HepG2 (cell line): ENCODE measurements at regions not wholly inside any gene's neighbourhood (a gene's known extent, or its start where the extent isn't known, plus 50 kb on each side); places are given as distances from the start of the nearest gene placed in this dataset.

Source experiments
- ATAC-seq: fragments of 200-7000 bp; cut with Tn5 transposase; 3 replicates; pipeline ENCODE4 v1.9.1; 2020; ENCODE audit warnings: mild to moderate bottlenecking, moderate library complexity
- BruUV-seq: library from RNA; stranded (reverse); fragments of 400-500 nt; replicated peaks from 2 replicates; lab custom pipeline; 2021; lab: Mats Ljungman, UMichigan
- CTCF ChIA-PET: fragments of 300-600 bp; formaldehyde crosslinking; extraction: SDS; loops from one replicate; lab custom pipeline; 2021; ENCODE audit warnings: low total read pairs, inconsistent platforms, low intra/inter-chr PET ratio; lab: Yijun Ruan, JAX
- POLR2A ChIA-PET: fragments of 350-600 bp; sonication (Branson Sonifier 250); formaldehyde crosslinking; loops from one replicate; lab custom pipeline; 2020; ENCODE audit warnings: antibody characterized with exemption, inconsistent platforms; lab: Yijun Ruan, JAX
- DNase-seq: peaks from one replicate; pipeline ENCODE4 v3.0.0-alpha.2; 2015; ENCODE audit warnings: low spot score
- FAIRE-seq: peaks from 3 replicates; lab custom pipeline; 2011; peaks lifted over from hg19 to GRCh38; lab: Jason Lieb, UNC
- H2AFZ ChIP-seq: one replicate; pipeline ENCODE4 v1.6.1; 2011; ENCODE audit warnings: low read length, inconsistent platforms
- H3K27ac ChIP-seq: fragments of 300-600 bp; 3 replicates; pipeline ENCODE4 v1.8.0; 2011; ENCODE audit warnings: mixed run types, mild to moderate bottlenecking, mixed read lengths, low read length, inconsistent platforms; ENCODE audit not compliant: insufficient read depth; ENCODE audit errors: extremely low read length
- H3K27me3 ChIP-seq, 2 experiments: fragments of 200-600 bp in 1 of 2; 2 replicates in 1 of 2; 3 replicates in 1 of 2; pipeline versions ENCODE4 v1.6.0 to v1.8.0; 2011; ENCODE audit warnings: low read length in 2 of 2, mild to moderate bottlenecking in 2 of 2, moderate library complexity in 2 of 2, inconsistent platforms in 1 of 2; ENCODE audit not compliant: insufficient read depth in 2 of 2, control insufficient read depth in 1 of 2
- H3K36me3 ChIP-seq, 2 experiments: fragments of 200-600 bp in 1 of 2; replicated peaks in 1 of 2; 2 replicates in 1 of 2; 3 replicates in 1 of 2; pipeline versions ENCODE4 v1.5.1 to v1.8.0; 2011; ENCODE audit warnings: low read length in 2 of 2, inconsistent platforms in 1 of 2; ENCODE audit not compliant: insufficient read depth in 2 of 2, control insufficient read depth in 1 of 2
- H3K4me1 ChIP-seq: 2 replicates; pipeline ENCODE4 v1.5.1; 2012; ENCODE audit warnings: low read length, inconsistent platforms; ENCODE audit not compliant: insufficient read depth
- H3K4me2 ChIP-seq: 2 replicates; pipeline ENCODE4 v1.6.0; 2011; ENCODE audit warnings: low read depth, low read length, inconsistent platforms
- H3K4me3 ChIP-seq, 3 experiments: fragments of 200-600 bp in 1 of 3; sonication (generic), shearing (Covaris generic) in 1 of 3; replicated peaks in 1 of 3; 2 replicates each; pipeline ENCODE4 v1.5.1; 2011 to 2016; ENCODE audit warnings: low read length in 3 of 3, inconsistent platforms in 2 of 3, low read depth in 2 of 3, mild to moderate bottlenecking in 2 of 3, control low read depth in 1 of 3, mixed read lengths in 1 of 3; ENCODE audit not compliant: insufficient read depth in 1 of 3
- H3K79me2 ChIP-seq: one replicate; pipeline ENCODE4 v1.6.1; 2011; ENCODE audit warnings: low read length, inconsistent platforms; ENCODE audit not compliant: insufficient read depth
- H3K9ac ChIP-seq: 2 replicates; pipeline ENCODE4 v1.6.0; 2011; ENCODE audit warnings: mild to moderate bottlenecking, low read depth, low read length, inconsistent platforms; ENCODE audit not compliant: insufficient read depth
- H3K9me3 ChIP-seq: 2 replicates; pipeline ENCODE4 v1.5.1; 2012; ENCODE audit warnings: mild to moderate bottlenecking, low read length
- H4K20me1 ChIP-seq: 2 replicates; pipeline ENCODE4 v1.6.0; 2011; ENCODE audit warnings: inconsistent platforms, mild to moderate bottlenecking, low read length, moderate library complexity; ENCODE audit not compliant: insufficient read depth
- GZF1 ChIP-seq: sonication (generic); formaldehyde crosslinking; IDR thresholded peaks from 2 replicates; pipeline ENCODE4 v1.5.1; 2020; ENCODE audit warnings: mild to moderate bottlenecking, missing genetic modification reagents
- MAFF ChIP-seq: IDR thresholded peaks from 2 replicates; pipeline ENCODE4 v1.6.1; 2011; ENCODE audit warnings: low read depth, low read length, improper control_type of control experiment
- NFIB ChIP-seq: sonication (generic); formaldehyde crosslinking; IDR thresholded peaks from 2 replicates; pipeline ENCODE4 v1.9.0; 2021; ENCODE audit warnings: missing genetic modification reagents, mild to moderate bottlenecking, borderline replicate concordance
- REPIN1 ChIP-seq: sonication (generic); formaldehyde crosslinking; IDR thresholded peaks from 2 replicates; pipeline ENCODE4 v1.8.0; 2022; ENCODE audit warnings: missing genetic modification reagents, low read depth, mild to moderate bottlenecking, borderline replicate concordance
- SIN3B ChIP-seq: fragments of 150-350 bp; IDR thresholded peaks from 2 replicates; pipeline ENCODE4 v1.6.1; 2014; ENCODE audit warnings: low read length
- SMARCE1 ChIP-seq: fragments of 450-650 bp; IDR thresholded peaks from 2 replicates; pipeline ENCODE4 v1.6.1; 2017; ENCODE audit warnings: borderline replicate concordance
- ZFY ChIP-seq: sonication (generic); formaldehyde crosslinking; IDR thresholded peaks from 2 replicates; pipeline ENCODE4 v1.4.0; 2020; ENCODE audit warnings: missing genetic modification reagents
- ZNF441 ChIP-seq: sonication (generic); formaldehyde crosslinking; IDR thresholded peaks from 2 replicates; pipeline ENCODE4 v1.7.0; 2021; ENCODE audit warnings: missing genetic modification reagents, borderline replicate concordance
- ZNF775 ChIP-seq: sonication (generic); formaldehyde crosslinking; IDR thresholded peaks from 2 replicates; pipeline ENCODE4 v1.4.0; 2020; ENCODE audit warnings: missing genetic modification reagents, mild to moderate bottlenecking, moderate library complexity, borderline replicate concordance
- ZSCAN22 ChIP-seq: sonication (generic); formaldehyde crosslinking; IDR thresholded peaks from 2 replicates; pipeline ENCODE4 v1.4.0; 2020; ENCODE audit warnings: mild to moderate bottlenecking, missing genetic modification reagents
- WGBS: methylation state at CpG from one replicate; pipeline ENCODE4 v1.1.6; 2017; ENCODE audit warnings: low lambda C conversion rate; 5-methylcytosine and 5-hydroxymethylcytosine counted together
- in situ Hi-C: cut with HindIII; loops from 2 replicates; pipeline ENCODE4 v1.10.0; 2017; ENCODE audit warnings: low pct_unique_long_range_greater_than_20kb; ENCODE audit not compliant: extremely low pct_ligation_motif_present
- intact Hi-C: fragments of 100-400 bp; cut with micrococcal nuclease; formaldehyde crosslinking; loops from one replicate; pipeline ENCODE4 v1.10.0; 2022; ENCODE audit not compliant: unreplicated experiment
- TF ChIP-seq, protein P1 (sequence below): sonication (generic); formaldehyde crosslinking; conservative IDR thresholded peaks from 2 replicates; pipeline ENCODE4 v1.4.0; 2020; ENCODE audit warnings: missing genetic modification reagents

DNA sequence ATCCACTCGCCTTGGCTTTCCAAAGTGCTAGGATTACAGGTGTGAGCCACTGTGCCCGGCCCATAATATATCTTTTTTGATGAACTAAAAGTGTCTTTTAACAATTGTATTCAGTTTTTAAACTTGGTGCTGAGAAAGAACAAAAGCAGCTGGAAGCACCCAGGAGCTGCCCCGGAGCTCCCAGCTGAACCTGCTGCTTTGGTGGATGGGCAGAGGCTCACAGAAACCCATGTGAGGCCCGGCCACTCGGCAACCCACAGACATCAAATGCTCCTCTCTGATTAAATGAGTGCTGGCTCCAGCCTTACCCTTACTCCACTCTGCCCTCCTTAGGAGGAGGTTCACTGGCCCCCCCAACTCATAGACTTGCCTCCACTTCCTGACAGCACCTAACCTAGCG lies 59.4 kb upstream of the FRMD1 start:
- peaks cover 0 to 17% of the 10 kb centered on the region in 2 experiments; a peak in 3 of 5 replicates for H3K27me3 ChIP-seq
- no TSS peak for BruUV-seq
- 40% methylated on average over 6 of the region's 6 CpGs for WGBS

DNA sequence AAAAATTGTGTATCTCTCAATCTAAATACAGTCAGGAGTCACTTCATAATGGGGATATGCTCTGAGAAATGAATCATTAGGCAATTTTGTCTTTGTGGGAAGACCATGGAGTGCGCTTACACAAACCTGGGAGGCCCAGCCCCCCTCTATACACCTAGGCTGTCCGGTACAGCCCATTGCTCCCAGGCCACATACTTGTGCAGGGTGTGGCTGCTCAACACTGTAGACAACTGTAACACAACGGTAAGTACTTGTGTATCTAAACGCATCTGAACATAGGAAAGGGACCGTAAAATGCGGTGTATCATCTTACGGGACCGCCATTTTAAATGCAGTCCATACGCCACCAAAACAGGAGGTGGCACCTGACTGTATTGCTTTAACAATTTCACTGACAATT lies 58.0 kb upstream of the FRMD1 start:
- no peak for FAIRE-seq
- no peak for ATAC-seq
- H3K27me3 ChIP-seq, result peaks cover 4 to 28% of the 10 kb centered on the region in 2 experiments; a peak in 4 of 5 replicates

More for the DNA sequence above, 59.4 kb upstream of the FRMD1 start:
- CTCF ChIA-PET, result no interaction called here
- no peak for TF ChIP-seq ZFY
- Histone ChIP-seq H3K79me2 (no peaks in the 10 kb centered on the region), H3K4me1 (no peaks in the 10 kb centered on the region), H3K9ac (no peak overlapping the region), H4K20me1 (no peaks in the 10 kb centered on the region), H3K4me3 (no peak overlapping the region), H2AFZ (no peak overlapping the region), H3K4me2 (no peak overlapping the region), H3K36me3 (no peaks in the 10 kb centered on the region), H3K27ac (no peak overlapping the region), H3K9me3 (no peaks in the 10 kb centered on the region)
- DNase-seq (no peak), FAIRE-seq (no peak), ATAC-seq (no peak)
- intact Hi-C loops, result no loop called here
- in situ Hi-C loops, result loop anchor here (10.0 kb wide), 1 partner anchor 84 kb away; no protein-coding TSS in a partner anchor
- POLR2A ChIA-PET, result no interaction called here

More for the DNA sequence above, 58.0 kb upstream of the FRMD1 start:
- ChIA-PET CTCF (no interaction called here), POLR2A (no interaction called here)
- Histone ChIP-seq H3K9me3 (no peaks in the 10 kb centered on the region), H3K79me2 (no peaks in the 10 kb centered on the region), H3K4me1 (no peaks in the 10 kb centered on the region), H3K27ac (no peak overlapping the region)
- no TSS peak for BruUV-seq
- 78% methylated on average over 9 of the region's 9 CpGs for WGBS
- DNase-seq, result no peak
- TF ChIP-seq, protein P1, sequence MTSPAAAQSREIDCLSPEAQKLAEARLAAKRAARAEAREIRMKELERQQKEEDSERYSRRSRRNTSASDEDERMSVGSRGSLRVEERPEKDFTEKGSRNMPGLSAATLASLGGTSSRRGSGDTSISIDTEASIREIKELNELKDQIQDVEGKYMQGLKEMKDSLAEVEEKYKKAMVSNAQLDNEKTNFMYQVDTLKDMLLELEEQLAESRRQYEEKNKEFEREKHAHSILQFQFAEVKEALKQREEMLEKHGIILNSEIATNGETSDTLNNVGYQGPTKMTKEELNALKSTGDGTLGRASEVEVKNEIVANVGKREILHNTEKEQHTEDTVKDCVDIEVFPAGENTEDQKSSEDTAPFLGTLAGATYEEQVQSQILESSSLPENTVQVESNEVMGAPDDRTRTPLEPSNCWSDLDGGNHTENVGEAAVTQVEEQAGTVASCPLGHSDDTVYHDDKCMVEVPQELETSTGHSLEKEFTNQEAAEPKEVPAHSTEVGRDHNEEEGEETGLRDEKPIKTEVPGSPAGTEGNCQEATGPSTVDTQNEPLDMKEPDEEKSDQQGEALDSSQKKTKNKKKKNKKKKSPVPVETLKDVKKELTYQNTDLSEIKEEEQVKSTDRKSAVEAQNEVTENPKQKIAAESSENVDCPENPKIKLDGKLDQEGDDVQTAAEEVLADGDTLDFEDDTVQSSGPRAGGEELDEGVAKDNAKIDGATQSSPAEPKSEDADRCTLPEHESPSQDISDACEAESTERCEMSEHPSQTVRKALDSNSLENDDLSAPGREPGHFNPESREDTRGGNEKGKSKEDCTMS (CRISPR knock-in tag), result no peak
- no peak for TF ChIP-seq ZSCAN22 (CRISPR knock-in tag)
- TF ChIP-seq SIN3B, result no peak
- no peak for TF ChIP-seq ZNF775 (CRISPR knock-in tag)
- TF ChIP-seq REPIN1 (CRISPR knock-in tag), result no peak
- TF ChIP-seq GZF1, result no peak
- TF ChIP-seq NFIB, result no peak
- TF ChIP-seq ZNF441 (CRISPR knock-in tag), result no peak
- TF ChIP-seq MAFF, result no peak
- TF ChIP-seq SMARCE1, result no peak
- TF ChIP-seq, all 625 proteins: peak for 0
- intact Hi-C loops, result no loop called here
- Histone ChIP-seq H3K36me3 (no peaks in the 10 kb centered on the region), H4K20me1 (no peaks in the 10 kb centered on the region), H2AFZ (no peak overlapping the region), H3K4me2 (no peak overlapping the region), H3K9ac (no peak overlapping the region), H3K4me3 (no peak overlapping the region)
- in situ Hi-C loops, result loop anchor here (10.0 kb wide), 1 partner anchor 82 kb away; no protein-coding TSS in a partner anchor
